ENCODE measurements at regions not wholly inside any gene's neighbourhood (a gene's known extent, or its start where the extent isn't known, plus 50 kb on each side); places are given as distances from the start of the nearest gene placed in this dataset.

- DNase-seq (ENCODE audit: low read depth in 3 of 3): no peak
Measured at GRCh38 chr13:77423296-77423695, 96.4 kb upstream of the MYCBP2 start.

GRCh38 chr13:77422724-77423123 is 95.8 kb upstream of the MYCBP2 start:
- DNase-seq (ENCODE audit: low read depth in 3 of 3): no peak

- no peak for DNase-seq (ENCODE audit: low read depth in 3 of 3)
Measured at GRCh38 chr13:77417897-77418296, 91.0 kb upstream of the MYCBP2 start.

- DNase-seq (ENCODE audit: low read depth in 3 of 3): no peak
Measured at GRCh38 chr13:77416666-77417212, 89.8 kb upstream of the MYCBP2 start.

- DNase-seq (ENCODE audit: low read depth in 3 of 3): no peak
Measured at GRCh38 chr13:77415253-77416071, 88.6 kb upstream of the MYCBP2 start.

GRCh38 chr13:77412860-77413259 is 86.0 kb upstream of the MYCBP2 start:
- no peak for DNase-seq (ENCODE audit: low read depth in 3 of 3)

GRCh38 chr13:77412116-77412635 is 85.3 kb upstream of the MYCBP2 start:
- no peak for DNase-seq (ENCODE audit: low read depth in 3 of 3)

GRCh38 chr13:77409412-77409811 is 82.5 kb upstream of the MYCBP2 start:
- DNase-seq (ENCODE audit: low read depth in 3 of 3): no peak

GRCh38 chr13:77406644-77407440 is 79.9 kb upstream of the MYCBP2 start:
- no peak for DNase-seq (ENCODE audit: low read depth in 3 of 3)

- DNase-seq (ENCODE audit: low read depth in 3 of 3): no peak
Measured at GRCh38 chr13:77398825-77399620, 72.1 kb upstream of the MYCBP2 start.

GRCh38 chr13:77397636-77398035 is 70.7 kb upstream of the MYCBP2 start:
- DNase-seq (ENCODE audit: low read depth in 3 of 3): no peak

GRCh38 chr13:77391475-77391874 is 64.6 kb upstream of the MYCBP2 start:
- DNase-seq (ENCODE audit: low read depth in 3 of 3): no peak

- no peak for DNase-seq (ENCODE audit: low read depth in 3 of 3)
Measured at GRCh38 chr13:77390391-77390790, 63.5 kb upstream of the MYCBP2 start.

GRCh38 chr13:77389625-77390000 is 62.7 kb upstream of the MYCBP2 start:
- no peak for DNase-seq (ENCODE audit: low read depth in 3 of 3)

- no peak for DNase-seq (ENCODE audit: low read depth in 3 of 3)
Measured at GRCh38 chr13:77388944-77389624, 62.2 kb upstream of the MYCBP2 start.

- DNase-seq (ENCODE audit: low read depth in 3 of 3): no peak
Measured at GRCh38 chr13:77387607-77388200, 60.8 kb upstream of the MYCBP2 start.

- no peak for DNase-seq (ENCODE audit: low read depth in 3 of 3)
Measured at GRCh38 chr13:77386880-77387606, 60.1 kb upstream of the MYCBP2 start.

- no peak for DNase-seq (ENCODE audit: low read depth in 3 of 3)
Measured at GRCh38 chr13:77386046-77386445, 59.2 kb upstream of the MYCBP2 start.

- DNase-seq (ENCODE audit: low read depth in 3 of 3): no peak
Measured at GRCh38 chr13:77384999-77385398, 58.1 kb upstream of the MYCBP2 start.

- no peak for DNase-seq (ENCODE audit: low read depth in 3 of 3)
Measured at GRCh38 chr13:77383097-77383496, 56.2 kb upstream of the MYCBP2 start.
